C4-2B (cell line): ENCODE measurements at regions not wholly inside any gene's neighbourhood (a gene's known extent, or its start where the extent isn't known, plus 50 kb on each side); places are given as distances from the start of the nearest gene placed in this dataset.

Experiments
- CTCF ChIP-seq: fragments of 450-650 bp; conservative IDR thresholded peaks from 2 replicates; pipeline ENCODE4 v1.5.1; 2017; ENCODE audit warnings: mild to moderate bottlenecking
- ZFX ChIP-seq: fragments of 450-650 bp; IDR thresholded peaks from 2 replicates; pipeline ENCODE4 v1.6.1; 2017

DNA sequence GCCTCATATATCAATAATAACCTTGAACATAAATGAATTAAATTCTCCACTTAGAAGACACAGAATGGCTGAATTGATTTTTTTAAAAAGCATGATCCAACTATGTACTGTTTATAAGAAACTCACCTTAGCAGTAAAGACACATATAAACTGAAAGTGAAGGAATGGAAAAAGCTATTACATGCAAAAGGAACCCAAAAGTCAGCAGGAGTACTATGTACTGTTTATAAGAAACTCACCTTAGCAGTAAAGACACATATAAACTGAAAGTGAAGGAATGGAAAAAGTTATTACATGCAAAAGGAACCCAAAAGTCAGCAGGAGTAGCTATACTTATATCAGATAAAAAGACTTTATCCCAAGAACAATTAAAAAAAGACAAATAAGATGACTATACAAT is 204.8 kb downstream of the TMEM161B start:
- TF ChIP-seq CTCF (no peak), ZFX (no peak)
